Activated T-cell treated with anti-CD3 and anti-CD28 coated beads for 4 hours (primary cell): ENCODE measurements at regions not wholly inside any gene's neighbourhood (a gene's known extent, or its start where the extent isn't known, plus 50 kb on each side); places are given as distances from the start of the nearest gene placed in this dataset.

ENCODE experiments used
- DNase-seq: peaks from one replicate; pipeline ENCODE4 v3.0.0-alpha.2; 2020

- no peak for DNase-seq
Observed at GRCh38 chr3:5305684-5305989, 118.1 kb downstream of the EDEM1 start.

GRCh38 chr3:5309171-5309570 is 121.7 kb downstream of the EDEM1 start:
- DNase-seq = no peak

- no peak for DNase-seq
Observed at GRCh38 chr3:5309602-5310001, 122.1 kb downstream of the EDEM1 start.

- no peak for DNase-seq
Observed at GRCh38 chr3:5310509-5310908, 123.0 kb downstream of the EDEM1 start.

- DNase-seq = no peak
Observed at GRCh38 chr3:5312290-5312689, 124.8 kb downstream of the EDEM1 start.

- DNase-seq = no peak
Observed at GRCh38 chr3:5314897-5315296, 127.4 kb downstream of the EDEM1 start.

GRCh38 chr3:5317557-5317956 is 130.1 kb downstream of the EDEM1 start:
- no peak for DNase-seq

- no peak for DNase-seq
Observed at GRCh38 chr3:5319454-5319853, 131.9 kb downstream of the EDEM1 start.

GRCh38 chr3:5321666-5322340 is 134.3 kb downstream of the EDEM1 start:
- DNase-seq = no peak

GRCh38 chr3:5324780-5325179 is 137.3 kb downstream of the EDEM1 start:
- DNase-seq = no peak

GRCh38 chr3:5330152-5330810 is 142.8 kb downstream of the EDEM1 start:
- no peak for DNase-seq

GRCh38 chr3:5331567-5332269 is 144.2 kb downstream of the EDEM1 start:
- no peak for DNase-seq

GRCh38 chr3:5332270-5332956 is 144.9 kb downstream of the EDEM1 start:
- DNase-seq = no peak

- no peak for DNase-seq
Observed at GRCh38 chr3:5339967-5340535, 152.5 kb downstream of the EDEM1 start.

GRCh38 chr3:5341610-5342009 is 154.1 kb downstream of the EDEM1 start:
- no peak for DNase-seq

GRCh38 chr3:5343459-5343858 is 156.0 kb downstream of the EDEM1 start:
- no peak for DNase-seq

- no peak for DNase-seq
Observed at GRCh38 chr3:5344707-5345106, 157.2 kb downstream of the EDEM1 start.

- DNase-seq = no peak
Observed at GRCh38 chr3:5347486-5347885, 160.0 kb downstream of the EDEM1 start.

GRCh38 chr3:5348229-5348902 is 160.9 kb downstream of the EDEM1 start:
- no peak for DNase-seq

GRCh38 chr3:5349343-5349742 is 161.8 kb downstream of the EDEM1 start:
- no peak for DNase-seq

- DNase-seq = no peak
Observed at GRCh38 chr3:5357089-5357488, 169.6 kb downstream of the EDEM1 start.

- DNase-seq = no peak
Observed at GRCh38 chr3:5358911-5359310, 171.4 kb downstream of the EDEM1 start.

- DNase-seq = no peak
Observed at GRCh38 chr3:5360453-5360852, 172.9 kb downstream of the EDEM1 start.
